ENCODE measurements at regions not wholly inside any gene's neighbourhood (a gene's known extent, or its start where the extent isn't known, plus 50 kb on each side); places are given as distances from the start of the nearest gene placed in this dataset.

DNA sequence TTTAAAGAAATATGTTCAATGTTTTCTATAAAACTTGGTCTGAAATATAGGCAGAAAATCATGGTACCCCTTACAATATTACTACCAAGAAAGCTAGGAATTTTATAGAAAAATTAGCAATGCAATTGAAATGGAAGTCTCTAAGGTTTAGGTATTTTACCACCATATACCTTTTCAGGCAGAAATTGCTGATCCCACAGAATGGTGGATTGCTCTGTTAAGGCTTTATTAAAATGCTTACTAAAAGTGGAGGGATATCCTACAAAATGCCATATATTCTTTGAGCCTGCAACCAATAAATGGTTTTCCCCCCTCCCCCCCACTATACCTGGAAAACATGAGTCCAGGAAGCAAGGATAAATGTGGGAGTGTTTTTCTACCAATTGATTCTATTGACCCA lies 718.1 kb upstream of the NOVA1 start:
- TF ChIP-seq, protein P1, sequence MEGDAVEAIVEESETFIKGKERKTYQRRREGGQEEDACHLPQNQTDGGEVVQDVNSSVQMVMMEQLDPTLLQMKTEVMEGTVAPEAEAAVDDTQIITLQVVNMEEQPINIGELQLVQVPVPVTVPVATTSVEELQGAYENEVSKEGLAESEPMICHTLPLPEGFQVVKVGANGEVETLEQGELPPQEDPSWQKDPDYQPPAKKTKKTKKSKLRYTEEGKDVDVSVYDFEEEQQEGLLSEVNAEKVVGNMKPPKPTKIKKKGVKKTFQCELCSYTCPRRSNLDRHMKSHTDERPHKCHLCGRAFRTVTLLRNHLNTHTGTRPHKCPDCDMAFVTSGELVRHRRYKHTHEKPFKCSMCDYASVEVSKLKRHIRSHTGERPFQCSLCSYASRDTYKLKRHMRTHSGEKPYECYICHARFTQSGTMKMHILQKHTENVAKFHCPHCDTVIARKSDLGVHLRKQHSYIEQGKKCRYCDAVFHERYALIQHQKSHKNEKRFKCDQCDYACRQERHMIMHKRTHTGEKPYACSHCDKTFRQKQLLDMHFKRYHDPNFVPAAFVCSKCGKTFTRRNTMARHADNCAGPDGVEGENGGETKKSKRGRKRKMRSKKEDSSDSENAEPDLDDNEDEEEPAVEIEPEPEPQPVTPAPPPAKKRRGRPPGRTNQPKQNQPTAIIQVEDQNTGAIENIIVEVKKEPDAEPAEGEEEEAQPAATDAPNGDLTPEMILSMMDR (IDR thresholded peaks at IDR 0.05) = no peak
- no peak for TF ChIP-seq POLR2A (IDR thresholded peaks at IDR 0.05)

All from heart left ventricle (tissue), 13 donors.